Right lobe of liver (tissue), 6 donors: ENCODE measurements at regions not wholly inside any gene's neighbourhood (a gene's known extent, or its start where the extent isn't known, plus 50 kb on each side); places are given as distances from the start of the nearest gene placed in this dataset.
"Not testable (repeated sequence)": the region's sequence is repeated elsewhere in the genome, so short reads cannot be mapped to it uniquely, and the experiment has no call there.

Experiments used
- ATAC-seq, 4 donors: fragments of 200-7000 bp; cut with Tn5 transposase; one replicate each; pipeline ENCODE4 v1.9.1; 2020; ENCODE audit warnings: mild to moderate bottlenecking in 4 of 4, moderate library complexity in 4 of 4
- DNase-seq, 3 donors: peaks; one replicate each; pipeline ENCODE4 v3.0.0-alpha.2; 2020
- H3K27ac ChIP-seq, 3 donors: fragments of 200-600 bp; one replicate each; pipeline ENCODE4 v1.8.0; 2022
- H3K27me3 ChIP-seq, 2 donors: fragments of 200-600 bp; one replicate each; pipeline ENCODE4 v1.8.0; 2022
- H3K36me3 ChIP-seq, 4 donors: fragments of 200-600 bp; sonication (generic) in 1 of 4; one replicate each; pipeline versions ENCODE4 v1.5.1 to v1.8.0; 2017 to 2022; ENCODE audit warnings: control low read depth in 1 of 4
- H3K4me1 ChIP-seq, 4 donors: fragments of 200-600 bp; sonication (generic) in 1 of 4; one replicate each; pipeline versions ENCODE4 v1.5.1 to v1.8.0; 2017 to 2022; ENCODE audit warnings: control low read depth in 1 of 4
- H3K4me3 ChIP-seq, 3 donors: fragments of 200-600 bp; one replicate each; pipeline ENCODE4 v1.8.0; 2022
- H3K9me3 ChIP-seq, 4 donors: fragments of 200-600 bp; sonication (generic) in 1 of 4; one replicate each; pipeline versions ENCODE4 v1.5.1 to v1.8.0; 2017 to 2022; ENCODE audit warnings: control low read depth in 1 of 4
- POLR2A ChIP-seq: fragments of 450-650 bp; IDR thresholded peaks from one replicate; pipeline ENCODE4 v1.6.1; 2017; ENCODE audit warnings: antibody characterized with exemption, mild to moderate bottlenecking
- WGBS: methylation state at CpG from one replicate; pipeline ENCODE4 v1.1.6; 2018; ENCODE audit warnings: low coverage, low lambda C conversion rate; ENCODE audit not compliant: insufficient coverage; ENCODE audit errors: missing lambda C conversion rate; 5-methylcytosine and 5-hydroxymethylcytosine counted together
- intact Hi-C, 2 donors: fragments of 100-400 bp; cut with DNase I; formaldehyde crosslinking; loops; one replicate each; pipeline versions ENCODE4 v1.11.2 to v1.14.1; 2022
- TF ChIP-seq, protein P1 (sequence below), 4 donors: fragments of 200-600 bp in 3 of 4; fragments of 450-650 bp in 1 of 4; IDR thresholded peaks; one replicate each; pipeline versions ENCODE4 v1.5.1 to v1.8.0; 2016 to 2022; ENCODE audit warnings: antibody characterized with exemption in 4 of 4, mild to moderate bottlenecking in 2 of 4
- donor health status: DM: no; HTN: yes; CAD: no.
- donor health status: DM: no; HTN: no; CAD: no.
- donor health status: DM: no; HTN: no; CAD: no.
- donor health status: DM: no; HTN: yes; CAD: no.
- donor health status: DM: no; HTN: yes; CAD: no.

DNA sequence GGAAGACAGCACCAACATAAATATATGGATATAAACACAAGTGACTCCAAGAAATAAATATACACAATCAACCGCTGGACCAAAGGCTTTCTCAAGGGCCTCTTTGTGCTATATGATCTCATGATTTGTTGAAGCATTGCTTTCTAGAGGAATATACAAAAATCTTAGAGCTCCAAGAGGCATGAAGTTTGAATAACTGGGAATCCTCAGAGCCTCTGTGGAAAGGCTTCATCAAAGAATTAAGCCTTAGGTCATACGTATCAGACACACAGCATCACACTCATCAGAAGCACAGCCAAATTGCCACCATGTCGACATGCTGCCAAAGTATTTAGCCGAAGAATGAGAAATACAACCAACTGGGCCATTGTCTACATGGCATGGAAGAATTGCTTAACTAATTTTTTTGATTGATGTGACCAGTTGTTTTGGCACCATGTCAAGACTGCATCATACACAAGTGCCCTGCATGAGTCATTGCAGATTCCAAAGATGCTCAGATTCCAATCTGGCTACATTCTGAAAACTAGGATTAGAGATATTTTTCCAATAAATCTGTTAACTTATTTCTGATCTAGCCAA, 860.6 kb upstream of the ZEB2 start:
- 67% methylated on average over 4 of the region's 4 CpGs for WGBS
- TF ChIP-seq, protein P1, sequence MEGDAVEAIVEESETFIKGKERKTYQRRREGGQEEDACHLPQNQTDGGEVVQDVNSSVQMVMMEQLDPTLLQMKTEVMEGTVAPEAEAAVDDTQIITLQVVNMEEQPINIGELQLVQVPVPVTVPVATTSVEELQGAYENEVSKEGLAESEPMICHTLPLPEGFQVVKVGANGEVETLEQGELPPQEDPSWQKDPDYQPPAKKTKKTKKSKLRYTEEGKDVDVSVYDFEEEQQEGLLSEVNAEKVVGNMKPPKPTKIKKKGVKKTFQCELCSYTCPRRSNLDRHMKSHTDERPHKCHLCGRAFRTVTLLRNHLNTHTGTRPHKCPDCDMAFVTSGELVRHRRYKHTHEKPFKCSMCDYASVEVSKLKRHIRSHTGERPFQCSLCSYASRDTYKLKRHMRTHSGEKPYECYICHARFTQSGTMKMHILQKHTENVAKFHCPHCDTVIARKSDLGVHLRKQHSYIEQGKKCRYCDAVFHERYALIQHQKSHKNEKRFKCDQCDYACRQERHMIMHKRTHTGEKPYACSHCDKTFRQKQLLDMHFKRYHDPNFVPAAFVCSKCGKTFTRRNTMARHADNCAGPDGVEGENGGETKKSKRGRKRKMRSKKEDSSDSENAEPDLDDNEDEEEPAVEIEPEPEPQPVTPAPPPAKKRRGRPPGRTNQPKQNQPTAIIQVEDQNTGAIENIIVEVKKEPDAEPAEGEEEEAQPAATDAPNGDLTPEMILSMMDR (IDR thresholded peaks at IDR 0.05) = no peak
- no peak for TF ChIP-seq POLR2A
- no peak for DNase-seq
- Histone ChIP-seq H3K27ac (no peak overlapping the region), H3K27me3 (no peaks in the 10 kb centered on the region), H3K4me3 (no peak overlapping the region), H3K9me3 (no peaks in the 10 kb centered on the region), H3K4me1 (no peaks in the 10 kb centered on the region), H3K36me3 (no peaks in the 10 kb centered on the region)
- no peak for ATAC-seq
- intact Hi-C loops = no loop called here

DNA sequence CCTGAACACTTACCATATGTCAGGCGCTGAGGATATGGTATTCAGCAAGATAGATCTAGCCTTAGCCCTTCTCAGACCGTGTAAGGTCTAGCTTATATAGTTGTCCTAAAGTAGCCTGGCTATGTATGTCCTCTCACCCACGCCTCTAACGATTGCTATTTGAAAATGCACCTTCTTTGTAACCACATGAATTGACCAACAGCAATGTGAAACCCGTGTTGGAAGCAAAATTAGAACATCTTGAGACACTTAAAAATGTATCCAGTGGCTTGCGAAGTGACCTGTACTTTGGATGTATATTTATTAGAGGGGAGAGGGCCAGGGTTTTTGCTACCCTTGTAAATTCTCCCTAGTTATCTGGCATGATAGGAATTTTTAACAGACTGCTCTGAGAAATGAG, 860.0 kb upstream of the ZEB2 start:
- Histone ChIP-seq H3K9me3 (no peaks in the 10 kb centered on the region), H3K36me3 (no peaks in the 10 kb centered on the region), H3K4me3 (no peak overlapping the region), H3K27ac (no peak overlapping the region), H3K4me1 (no peaks in the 10 kb centered on the region), H3K27me3 (no peaks in the 10 kb centered on the region)
- TF ChIP-seq, protein P1 (IDR thresholded peaks at IDR 0.05) = no peak
- no peak for TF ChIP-seq POLR2A
- ATAC-seq (no peak), DNase-seq (no peak)
- intact Hi-C loops = no loop called here
- 62% methylated on average over 6 of the region's 6 CpGs for WGBS

GRCh38 chr2:145374165-145374564, 854.2 kb upstream of the ZEB2 start:
- no peak for ATAC-seq
- intact Hi-C loops = no loop called here
- H3K4me3 ChIP-seq = no peak overlapping the region
- no peaks in the 10 kb centered on the region for H3K27me3 ChIP-seq
- no peaks in the 10 kb centered on the region for H3K36me3 ChIP-seq
- no peak for DNase-seq
- H3K27ac ChIP-seq = no peak overlapping the region
- TF ChIP-seq, protein P1 (IDR thresholded peaks at IDR 0.05) = no peak
- TF ChIP-seq POLR2A = no peak
- H3K9me3 ChIP-seq = no peaks in the 10 kb centered on the region
- no peaks in the 10 kb centered on the region for H3K4me1 ChIP-seq

GRCh38 chr2:145367334-145367733, 847.4 kb upstream of the ZEB2 start:
- intact Hi-C loops, H3K27ac ChIP-seq, H3K4me1 ChIP-seq, H3K27me3 ChIP-seq, H3K9me3 ChIP-seq, H3K4me3 ChIP-seq, H3K36me3 ChIP-seq, ATAC-seq, DNase-seq: not testable (repeated sequence)
- WGBS = 79% methylated on average over 3 of the region's 3 CpGs

DNA sequence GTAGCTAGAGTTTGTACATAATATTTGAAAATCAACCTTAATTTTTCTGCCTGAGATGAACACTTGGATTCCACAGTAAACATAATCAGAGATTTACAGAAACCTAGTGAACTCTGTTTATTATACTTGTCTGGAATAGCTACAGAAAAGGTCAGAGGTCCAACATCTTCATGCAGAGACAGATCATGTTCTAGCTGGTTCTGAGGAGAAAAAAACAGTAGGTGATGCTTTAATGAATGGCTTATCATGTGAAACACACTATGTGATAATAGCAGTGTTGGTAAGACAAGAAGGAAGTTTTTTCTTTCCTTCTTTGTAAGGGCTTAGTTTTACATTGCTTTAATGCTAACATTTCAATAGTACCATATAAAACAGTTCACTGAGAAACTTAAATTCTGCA, 846.4 kb upstream of the ZEB2 start:
- TF ChIP-seq, protein P1 (IDR thresholded peaks at IDR 0.05) = no peak
- no peak for TF ChIP-seq POLR2A
- H3K27ac ChIP-seq = no peak overlapping the region
- no peak for ATAC-seq
- H3K9me3 ChIP-seq = no peaks in the 10 kb centered on the region
- no peaks in the 10 kb centered on the region for H3K27me3 ChIP-seq
- H3K4me1 ChIP-seq = no peaks in the 10 kb centered on the region
- no peak for DNase-seq
- no peaks in the 10 kb centered on the region for H3K36me3 ChIP-seq
- intact Hi-C loops = no loop called here
- no peak overlapping the region for H3K4me3 ChIP-seq
